ENCODE measurements at regions not wholly inside any gene's neighbourhood (a gene's known extent, or its start where the extent isn't known, plus 50 kb on each side); places are given as distances from the start of the nearest gene placed in this dataset.

GRCh38 chr11:104795501-104796213 lies 102.6 kb downstream of the CASP12 start:
- TF ChIP-seq POLR2A (IDR thresholded peaks at IDR 0.05; ENCODE audit: low read length) (no peak), GATA1 (IDR thresholded peaks at IDR 0.05; ENCODE audit: low read depth, low read length) (no peak)
